Naive thymus-derived CD4-positive, alpha-beta T cell (primary cell): ENCODE measurements at regions not wholly inside any gene's neighbourhood (a gene's known extent, or its start where the extent isn't known, plus 50 kb on each side); places are given as distances from the start of the nearest gene placed in this dataset.

ENCODE experiments used
- ATAC-seq: fragments of 150-1000 bp; cut with Tn5 transposase; 2 replicates; pipeline ENCODE4 v1.10.0; 2021; ENCODE audit warnings: mild to moderate bottlenecking, moderate library complexity
- CTCF ChIA-PET: fragments of 350-600 bp; sonication (Branson Sonifier 250); formaldehyde crosslinking; loops from one replicate; lab custom pipeline; 2021; ENCODE audit warnings: antibody characterized with exemption; lab: Charles Lee
- POLR2A ChIA-PET: fragments of 350-600 bp; sonication (Branson Sonifier 250); formaldehyde crosslinking; loops from one replicate; lab custom pipeline; 2021; ENCODE audit warnings: antibody characterized with exemption, inconsistent platforms; lab: Charles Lee
- DNase-seq, 9 donors: peaks; one replicate each; pipeline versions ENCODE4 v3.0.0 to v3.0.0-alpha.2; 2020 to 2022; ENCODE audit warnings: mixed read lengths in 1 of 9
- H3K27ac ChIP-seq: one replicate; pipeline ENCODE4 v1.7.0; 2013; ENCODE audit warnings: mild to moderate bottlenecking, low read depth, low read length, moderate library complexity
- H3K27me3 ChIP-seq, 2 donors: one replicate each; pipeline ENCODE4 v1.7.0; 2013; ENCODE audit warnings: low read length in 2 of 2, mild to moderate bottlenecking in 2 of 2, moderate library complexity in 2 of 2; ENCODE audit not compliant: control insufficient read depth in 2 of 2, insufficient read depth in 2 of 2
- H3K36me3 ChIP-seq, 3 experiments: 1 replicate in 2 of 3; 2 replicates in 1 of 3; pipeline ENCODE4 v1.7.0; 2013; ENCODE audit warnings: low read length in 3 of 3, mild to moderate bottlenecking in 3 of 3, moderate library complexity in 1 of 3; ENCODE audit not compliant: insufficient read depth in 3 of 3, control insufficient read depth in 2 of 3
- H3K4me1 ChIP-seq, 2 donors: one replicate each; pipeline ENCODE4 v1.7.0; 2013; ENCODE audit warnings: low read length in 2 of 2, mild to moderate bottlenecking in 2 of 2, moderate library complexity in 1 of 2; ENCODE audit not compliant: control insufficient read depth in 2 of 2, insufficient read depth in 2 of 2
- H3K4me3 ChIP-seq: 2 replicates; pipeline ENCODE4 v1.7.0; 2013; ENCODE audit warnings: mild to moderate bottlenecking, low read length
- H3K9me3 ChIP-seq, 3 experiments: 1 replicate in 2 of 3; 2 replicates in 1 of 3; pipeline ENCODE4 v1.7.0; 2013; ENCODE audit warnings: low read length in 3 of 3; ENCODE audit not compliant: control insufficient read depth in 2 of 3
- H3K27ac Mint-ChIP-seq, 9 donors: one replicate each; pipeline ENCODE4 v1.8.0; 2020 to 2022; ENCODE audit warnings: mixed read lengths in 9 of 9, mild to moderate bottlenecking in 8 of 9, moderate library complexity in 5 of 9, inconsistent platforms in 2 of 9
- H3K27me3 Mint-ChIP-seq, 5 donors: one replicate each; pipeline ENCODE4 v1.8.0; 2021 to 2022; ENCODE audit warnings: mixed read lengths in 5 of 5, mild to moderate bottlenecking in 1 of 5
- H3K36me3 Mint-ChIP-seq, 5 donors: one replicate each; pipeline ENCODE4 v1.8.0; 2020 to 2022; ENCODE audit warnings: mixed read lengths in 5 of 5, mild to moderate bottlenecking in 3 of 5, inconsistent platforms in 1 of 5
- H3K4me1 Mint-ChIP-seq, 7 donors: one replicate each; pipeline ENCODE4 v1.8.0; 2020 to 2022; ENCODE audit warnings: mixed read lengths in 7 of 7, mild to moderate bottlenecking in 3 of 7, inconsistent platforms in 1 of 7
- H3K4me3 Mint-ChIP-seq, 10 donors: one replicate each; pipeline ENCODE4 v1.8.0; 2020 to 2022; ENCODE audit warnings: mild to moderate bottlenecking in 10 of 10, mixed read lengths in 10 of 10, moderate library complexity in 6 of 10, inconsistent platforms in 2 of 10
- H3K9me3 Mint-ChIP-seq, 11 donors: one replicate each; pipeline ENCODE4 v1.8.0; 2020 to 2022; ENCODE audit warnings: mixed read lengths in 11 of 11, mild to moderate bottlenecking in 4 of 11, inconsistent platforms in 1 of 11, moderate library complexity in 1 of 11
- intact Hi-C, 2 donors: fragments of 100-400 bp; cut with micrococcal nuclease; formaldehyde crosslinking; loops; one replicate each; pipeline ENCODE4 v1.15.1; 2023

GRCh38 chr13:33388286-33388998 is 102.9 kb upstream of the STARD13 start:
- CTCF ChIA-PET, result no interaction called here
- intact Hi-C loops, result loop anchor here in 1 of 2 donors (10.0 kb wide), 1 partner anchor 334 kb away; no protein-coding TSS in a partner anchor
- Mint-ChIP-seq H3K27ac (no peak overlapping the region), H3K9me3 (no peaks in the 10 kb centered on the region), H3K36me3 (no peaks in the 10 kb centered on the region), H3K4me1 (no peaks in the 10 kb centered on the region), H3K27me3 (peaks cover 0 to 15% (median 0%) of the 10 kb centered on the region in 5 donors), H3K4me3 (no peak overlapping the region)
- Histone ChIP-seq H3K4me1 (no peaks in the 10 kb centered on the region), H3K4me3 (no peak overlapping the region), H3K27me3 (no peaks in the 10 kb centered on the region), H3K36me3 (no peaks in the 10 kb centered on the region), H3K27ac (no peak overlapping the region), H3K9me3 (no peaks in the 10 kb centered on the region)
- POLR2A ChIA-PET, result no interaction called here
- no peak for ATAC-seq
- DNase-seq, result no peak

- Mint-ChIP-seq H3K27me3 (peaks cover 2 to 21% (median 12%) of the 10 kb centered on the region in 5 donors), H3K27ac (no peak overlapping the region), H3K4me3 (no peak overlapping the region), H3K36me3 (no peaks in the 10 kb centered on the region), H3K9me3 (peaks cover 0 to 18% (median 2%) of the 10 kb centered on the region in 11 donors), H3K4me1 (no peaks in the 10 kb centered on the region)
- Histone ChIP-seq H3K9me3 (no peaks in the 10 kb centered on the region), H3K4me1 (no peaks in the 10 kb centered on the region), H3K4me3 (no peak overlapping the region), H3K36me3 (no peaks in the 10 kb centered on the region), H3K27ac (no peak overlapping the region), H3K27me3 (no peaks in the 10 kb centered on the region)
- POLR2A ChIA-PET, result no interaction called here
- intact Hi-C loops, result no loop called here
- ATAC-seq (no peak), DNase-seq (no peak)
- CTCF ChIA-PET, result no interaction called here
These were observed 107.3 kb upstream of the STARD13 start for GRCh38 chr13:33392794-33393405.

DNA sequence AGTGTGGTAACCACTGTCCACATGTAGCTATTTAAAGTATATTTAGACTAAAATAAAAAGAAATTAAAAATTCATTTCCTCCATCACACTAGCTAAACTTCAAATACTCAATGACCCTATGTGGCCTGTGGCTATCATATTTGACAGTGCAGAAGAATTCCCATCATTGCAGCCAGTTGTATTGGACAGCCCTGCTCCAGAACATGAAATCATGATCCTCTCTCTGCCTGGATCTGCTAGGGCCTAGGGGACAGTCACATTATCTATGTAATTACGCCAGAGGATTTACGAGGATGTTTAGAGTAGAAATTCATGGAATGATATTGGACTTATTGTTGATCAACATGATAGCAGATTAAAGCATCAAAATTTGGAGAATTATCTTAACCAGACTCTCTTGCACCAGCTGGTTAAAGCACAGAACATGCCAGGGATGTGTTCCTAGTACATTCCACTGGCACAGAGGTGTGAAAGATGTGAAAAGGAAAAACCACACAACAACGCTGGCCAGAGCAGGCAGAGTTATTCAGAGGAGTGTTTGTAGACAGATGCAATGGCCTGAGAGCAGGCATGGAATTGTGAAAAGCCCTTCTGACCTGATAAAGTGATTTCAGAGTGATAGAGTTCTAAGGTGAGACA is 108.9 kb upstream of the STARD13 start:
- DNase-seq (no peak), ATAC-seq (no peak)
- Mint-ChIP-seq H3K4me1 (no peaks in the 10 kb centered on the region), H3K36me3 (no peaks in the 10 kb centered on the region), H3K27ac (no peak overlapping the region), H3K27me3 (peaks cover 2 to 21% (median 12%) of the 10 kb centered on the region in 5 donors), H3K4me3 (no peak overlapping the region), H3K9me3 (peaks cover 0 to 18% (median 2%) of the 10 kb centered on the region in 11 donors)
- Histone ChIP-seq H3K4me1 (no peaks in the 10 kb centered on the region), H3K4me3 (no peak overlapping the region), H3K27me3 (no peaks in the 10 kb centered on the region), H3K36me3 (no peaks in the 10 kb centered on the region), H3K9me3 (no peaks in the 10 kb centered on the region), H3K27ac (no peak overlapping the region)
- intact Hi-C loops, result no loop called here
- ChIA-PET CTCF (no interaction called here), POLR2A (no interaction called here)

DNA sequence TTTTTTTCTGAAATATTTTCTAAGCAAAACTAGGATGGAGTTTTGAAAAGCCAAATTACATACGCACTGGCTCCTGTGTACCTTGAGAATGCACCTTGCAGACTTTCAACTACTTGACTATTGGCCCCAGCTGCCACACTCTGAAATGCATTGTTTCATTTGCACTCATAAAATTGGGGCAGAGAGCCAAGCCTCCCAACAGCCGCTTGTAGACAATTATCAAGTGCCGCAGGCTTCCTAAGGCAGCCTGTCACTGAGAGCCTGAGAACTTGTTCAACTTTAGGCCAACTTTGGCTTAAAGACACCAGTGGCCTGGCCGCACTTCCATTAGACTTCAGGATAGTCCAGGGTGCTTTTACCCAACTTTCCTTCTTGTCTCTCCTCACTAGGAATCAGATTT is 115.7 kb upstream of the STARD13 start:
- ChIA-PET POLR2A (no interaction called here), CTCF (no interaction called here)
- intact Hi-C loops, result no loop called here
- Mint-ChIP-seq H3K27me3 (peaks cover 0 to 6% (median 4%) of the 10 kb centered on the region in 5 donors), H3K4me1 (no peaks in the 10 kb centered on the region), H3K27ac (no peak overlapping the region), H3K4me3 (no peak overlapping the region), H3K36me3 (no peaks in the 10 kb centered on the region), H3K9me3 (peaks cover 0 to 9% (median 5%) of the 10 kb centered on the region in 11 donors)
- DNase-seq, result no peak
- Histone ChIP-seq H3K27me3 (no peaks in the 10 kb centered on the region), H3K9me3 (no peaks in the 10 kb centered on the region), H3K4me1 (no peaks in the 10 kb centered on the region), H3K27ac (no peak overlapping the region), H3K4me3 (no peak overlapping the region), H3K36me3 (no peaks in the 10 kb centered on the region)
- no peak for ATAC-seq

DNA sequence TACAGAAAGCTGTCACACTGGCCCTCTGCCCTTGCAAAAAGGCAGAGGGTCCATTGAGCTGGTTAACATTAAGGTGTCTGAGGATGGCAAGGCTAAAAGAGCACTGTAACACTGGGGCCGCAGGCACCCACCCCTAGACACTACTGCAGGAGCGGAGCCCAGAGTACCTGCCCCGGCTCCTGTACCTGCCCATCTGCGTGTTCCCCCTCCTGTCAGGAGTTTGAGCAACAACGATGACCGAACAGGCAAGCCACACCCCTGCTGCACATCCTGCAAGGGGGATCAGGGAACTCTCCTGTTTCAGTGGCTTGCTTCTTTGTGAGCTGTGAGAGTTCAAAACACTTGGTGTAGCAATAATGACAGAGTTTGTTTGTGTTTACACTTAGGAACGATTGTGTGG is 117.4 kb upstream of the STARD13 start:
- H3K36me3 Mint-ChIP-seq, result no peaks in the 10 kb centered on the region

DNA sequence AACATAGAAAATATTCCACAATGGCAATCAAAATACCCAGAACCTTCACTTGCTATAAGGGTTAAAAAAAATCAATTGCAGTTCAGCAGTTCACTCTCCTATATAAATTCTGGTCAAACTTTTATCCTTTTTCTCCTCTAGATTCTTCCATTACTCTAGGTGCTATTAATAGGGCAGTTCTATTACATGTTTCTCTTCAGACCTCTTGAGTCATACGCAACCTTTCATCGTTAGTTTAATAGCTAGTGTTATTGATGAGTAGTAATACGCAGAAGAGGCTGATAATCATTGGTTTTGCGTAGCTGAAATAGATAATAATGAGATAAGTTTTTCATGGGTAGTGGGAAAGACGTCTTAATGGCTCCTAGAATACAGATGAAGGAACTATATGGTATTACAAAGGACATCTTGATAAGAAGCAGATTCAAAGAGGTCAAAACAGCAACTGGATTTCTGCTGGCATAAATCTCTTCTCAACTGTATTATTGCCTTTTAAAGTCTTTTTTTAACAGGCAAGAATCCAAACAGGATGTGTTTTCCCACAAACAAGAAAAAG is 118.3 kb upstream of the STARD13 start:
- Mint-ChIP-seq H3K27ac (no peak overlapping the region), H3K36me3 (no peaks in the 10 kb centered on the region), H3K4me1 (no peaks in the 10 kb centered on the region), H3K9me3 (peaks cover 0 to 4% (median 0%) of the 10 kb centered on the region in 11 donors), H3K27me3 (peaks cover 0 to 4% (median 0%) of the 10 kb centered on the region in 5 donors), H3K4me3 (no peak overlapping the region)
- ATAC-seq, result no peak
- Histone ChIP-seq H3K4me1 (no peaks in the 10 kb centered on the region), H3K27ac (no peak overlapping the region), H3K36me3 (no peaks in the 10 kb centered on the region), H3K9me3 (no peaks in the 10 kb centered on the region), H3K4me3 (no peak overlapping the region), H3K27me3 (no peaks in the 10 kb centered on the region)
- no peak for DNase-seq
- intact Hi-C loops, result no loop called here
- POLR2A ChIA-PET, result no interaction called here
- CTCF ChIA-PET, result no interaction called here

More for the DNA sequence above, 117.4 kb upstream of the STARD13 start:
- DNase-seq (no peak), ATAC-seq (no peak)
- CTCF ChIA-PET, result no interaction called here
- intact Hi-C loops, result no loop called here
- Mint-ChIP-seq H3K27ac (no peak overlapping the region), H3K4me1 (no peaks in the 10 kb centered on the region), H3K4me3 (no peak overlapping the region), H3K9me3 (peaks cover 0 to 4% (median 0%) of the 10 kb centered on the region in 11 donors), H3K27me3 (peaks cover 0 to 4% (median 0%) of the 10 kb centered on the region in 5 donors)
- no peaks in the 10 kb centered on the region for H3K9me3 ChIP-seq
- H3K4me1 ChIP-seq, result no peaks in the 10 kb centered on the region
- no peaks in the 10 kb centered on the region for H3K36me3 ChIP-seq
- POLR2A ChIA-PET, result no interaction called here
- no peak overlapping the region for H3K4me3 ChIP-seq
- H3K27ac ChIP-seq, result no peak overlapping the region
- H3K27me3 ChIP-seq, result no peaks in the 10 kb centered on the region
